Peyer's patch (tissue), 4 donors: ENCODE measurements at regions not wholly inside any gene's neighbourhood (a gene's known extent, or its start where the extent isn't known, plus 50 kb on each side); places are given as distances from the start of the nearest gene placed in this dataset.

Source experiments
- CTCF ChIP-seq, 6 experiments: fragments of 450-650 bp in 4 of 6; fragments of 200-600 bp in 2 of 6; sonication (generic) in 1 of 6; IDR thresholded peaks; one replicate each; pipeline ENCODE4 v1.5.1; 2017 to 2019; ENCODE audit warnings: antibody characterized with exemption in 6 of 6, mild to moderate bottlenecking in 3 of 6, moderate library complexity in 1 of 6
- POLR2A ChIP-seq, 2 donors: fragments of 450-650 bp; IDR thresholded peaks; one replicate each; pipeline ENCODE4 v1.5.1; 2017; ENCODE audit warnings: antibody characterized with exemption in 2 of 2, mild to moderate bottlenecking in 2 of 2, moderate library complexity in 2 of 2

- TF ChIP-seq CTCF (IDR thresholded peaks at IDR 0.05) (no peak), POLR2A (IDR thresholded peaks at IDR 0.05) (no peak)
These were observed 289.8 kb upstream of the PREP start for GRCh38 chr6:105692613-105693215.
